ENCODE measurements at regions not wholly inside any gene's neighbourhood (a gene's known extent, or its start where the extent isn't known, plus 50 kb on each side); places are given as distances from the start of the nearest gene placed in this dataset.

- DNase-seq, result no peak
Observed at GRCh38 chr4:124017185-124017785, 620.7 kb downstream of the SPRY1 start.

- no peak for DNase-seq
Observed at GRCh38 chr4:124018383-124019317, 622.1 kb downstream of the SPRY1 start.

- no peak for DNase-seq
Observed at GRCh38 chr4:124019749-124020549, 623.4 kb downstream of the SPRY1 start.

GRCh38 chr4:124025000-124025399 is 628.4 kb downstream of the SPRY1 start:
- no peak for DNase-seq

GRCh38 chr4:124025428-124025827 is 628.8 kb downstream of the SPRY1 start:
- DNase-seq, result no peak

- DNase-seq, result no peak
Observed at GRCh38 chr4:124028182-124028581, 631.6 kb downstream of the SPRY1 start.

GRCh38 chr4:124030147-124030546 is 633.6 kb downstream of the SPRY1 start:
- no peak for DNase-seq

- no peak for DNase-seq
Observed at GRCh38 chr4:124032035-124032434, 635.4 kb downstream of the SPRY1 start.

- DNase-seq, result no peak
Observed at GRCh38 chr4:124035364-124036041, 638.9 kb downstream of the SPRY1 start.

GRCh38 chr4:124037236-124037635 is 640.6 kb downstream of the SPRY1 start:
- DNase-seq, result no peak

- DNase-seq, result no peak
Observed at GRCh38 chr4:124044330-124044729, 647.7 kb downstream of the SPRY1 start.

- DNase-seq, result no peak
Observed at GRCh38 chr4:124044867-124045266, 648.3 kb downstream of the SPRY1 start.

- no peak for DNase-seq
Observed at GRCh38 chr4:124046190-124046589, 649.6 kb downstream of the SPRY1 start.

- no peak for DNase-seq
Observed at GRCh38 chr4:124053872-124054538, 657.4 kb downstream of the SPRY1 start.

GRCh38 chr4:124055336-124055735 is 657.2 kb downstream of the ANKRD50 start:
- no peak for DNase-seq

GRCh38 chr4:124055896-124056295 is 656.6 kb downstream of the ANKRD50 start:
- no peak for DNase-seq

- DNase-seq, result no peak
Observed at GRCh38 chr4:124060261-124060918, 652.1 kb downstream of the ANKRD50 start.

- no peak for DNase-seq
Observed at GRCh38 chr4:124061413-124061812, 651.1 kb downstream of the ANKRD50 start.

- no peak for DNase-seq
Observed at GRCh38 chr4:124065422-124065821, 647.1 kb downstream of the ANKRD50 start.

- no peak for DNase-seq
Observed at GRCh38 chr4:124065936-124066335, 646.6 kb downstream of the ANKRD50 start.

GRCh38 chr4:124066595-124066994 is 645.9 kb downstream of the ANKRD50 start:
- no peak for DNase-seq

- DNase-seq, result no peak
Observed at GRCh38 chr4:124067046-124067445, 645.5 kb downstream of the ANKRD50 start.
